ENCODE measurements at regions not wholly inside any gene's neighbourhood (a gene's known extent, or its start where the extent isn't known, plus 50 kb on each side); places are given as distances from the start of the nearest gene placed in this dataset.

- no peak for DNase-seq
- intact Hi-C loops (cut with DNase I), result no loop called here
Measured at GRCh38 chr17:14019186-14019956, 49.9 kb upstream of the COX10 start.

All from posterior cingulate gyrus (tissue), 11 donors.